ENCODE measurements at regions not wholly inside any gene's neighbourhood (a gene's known extent, or its start where the extent isn't known, plus 50 kb on each side); places are given as distances from the start of the nearest gene placed in this dataset.

GRCh38 chr15:31555022-31555421 lies 228.4 kb downstream of the KLF13 start:
- Histone ChIP-seq H3K4me1 (ENCODE audit: insufficient read depth, low read length) (peaks cover 4% of the 10 kb centered on the region; the same call in 1 of the 2 replicates), H3K9ac (ENCODE audit: low read length) (no peak overlapping the region), H3K4me2 (ENCODE audit: low read length) (no peak overlapping the region), H3F3A (ENCODE audit: low read length, unreplicated experiment) (no peaks in the 10 kb centered on the region), H4K20me1 (ENCODE audit: low read length) (no peaks in the 10 kb centered on the region), H3K27ac (ENCODE audit: low read length) (no peak overlapping the region), H3K9me2 (replicated peaks; ENCODE audit: low read length) (no peaks in the 10 kb centered on the region), H3K4me3 (ENCODE audit: low read length) (no peak overlapping the region), H3K9me3 (ENCODE audit: low read length) (no peaks in the 10 kb centered on the region), H3K79me2 (ENCODE audit: low read length) (no peaks in the 10 kb centered on the region), H3K36me3 (ENCODE audit: low read depth, low read length) (no peaks in the 10 kb centered on the region), H2AFZ (ENCODE audit: low read length) (no peak overlapping the region), H3K27me3 (ENCODE audit: low read length) (0 out of 2 replicates have a peak, but pooled peaks cover 2% of the 10 kb centered on the region)
- BruUV-seq (replicated peaks) = no TSS peak
- ATAC-seq = no peak
- ChIA-PET POLR2A (ENCODE audit: unreplicated experiment) (no interaction called here), CTCF (no interaction called here)
- no peak for DNase-seq
- TF ChIP-seq EZH2 (IDR thresholded peaks at IDR 0.05; ENCODE audit: low read length, unreplicated experiment) (no peak), EZH2phosphoT487 (IDR thresholded peaks at IDR 0.05; ENCODE audit: borderline replicate concordance, low read length) (no peak), CTCF (conservative IDR thresholded peaks at IDR 0.05; ENCODE audit: low read depth, low read length) (no peak)
- intact Hi-C loops (cut with micrococcal nuclease) = no loop called here

- Histone ChIP-seq H4K20me1 (ENCODE audit: low read length) (no peaks in the 10 kb centered on the region), H3K36me3 (ENCODE audit: low read depth, low read length) (no peaks in the 10 kb centered on the region), H3K27me3 (ENCODE audit: low read length) (peaks cover 13% of the 10 kb centered on the region; the same call in 1 of the 2 replicates), H3K79me2 (ENCODE audit: low read length) (no peaks in the 10 kb centered on the region), H3F3A (ENCODE audit: low read length, unreplicated experiment) (no peaks in the 10 kb centered on the region), H3K4me2 (ENCODE audit: low read length) (no peak overlapping the region), H3K27ac (ENCODE audit: low read length) (no peak overlapping the region), H2AFZ (ENCODE audit: low read length) (no peak overlapping the region), H3K9me3 (ENCODE audit: low read length) (no peaks in the 10 kb centered on the region), H3K9me2 (replicated peaks; ENCODE audit: low read length) (no peaks in the 10 kb centered on the region), H3K4me1 (ENCODE audit: insufficient read depth, low read length) (peaks cover 4% of the 10 kb centered on the region; the same call in 1 of the 2 replicates), H3K9ac (ENCODE audit: low read length) (no peak overlapping the region), H3K4me3 (ENCODE audit: low read length) (no peak overlapping the region)
- POLR2A ChIA-PET (ENCODE audit: unreplicated experiment) = no interaction called here
- intact Hi-C loops (cut with micrococcal nuclease) = no loop called here
- TF ChIP-seq CTCF (conservative IDR thresholded peaks at IDR 0.05; ENCODE audit: low read depth, low read length) = no peak
- TF ChIP-seq EZH2phosphoT487 (IDR thresholded peaks at IDR 0.05; ENCODE audit: borderline replicate concordance, low read length) = no peak
- TF ChIP-seq EZH2 (IDR thresholded peaks at IDR 0.05; ENCODE audit: low read length, unreplicated experiment) = no peak
- ATAC-seq = no peak
- no peak for DNase-seq
- BruUV-seq (replicated peaks) = no TSS peak
- CTCF ChIA-PET = no interaction called here
Observed at GRCh38 chr15:31556494-31557150, 230.0 kb downstream of the KLF13 start.

- Histone ChIP-seq H4K20me1 (ENCODE audit: low read length) (no peaks in the 10 kb centered on the region), H2AFZ (ENCODE audit: low read length) (no peak overlapping the region), H3K79me2 (ENCODE audit: low read length) (no peaks in the 10 kb centered on the region), H3K9me3 (ENCODE audit: low read length) (no peaks in the 10 kb centered on the region), H3K4me2 (ENCODE audit: low read length) (no peak overlapping the region), H3K9ac (ENCODE audit: low read length) (no peak overlapping the region), H3K36me3 (ENCODE audit: low read depth, low read length) (no peaks in the 10 kb centered on the region), H3F3A (ENCODE audit: low read length, unreplicated experiment) (no peaks in the 10 kb centered on the region), H3K9me2 (replicated peaks; ENCODE audit: low read length) (no peaks in the 10 kb centered on the region), H3K4me3 (ENCODE audit: low read length) (no peak overlapping the region), H3K27ac (ENCODE audit: low read length) (no peak overlapping the region), H3K27me3 (ENCODE audit: low read length) (peaks cover 13% of the 10 kb centered on the region; the same call in 1 of the 2 replicates), H3K4me1 (ENCODE audit: insufficient read depth, low read length) (peaks cover 4% of the 10 kb centered on the region; the same call in 1 of the 2 replicates)
- TF ChIP-seq EZH2phosphoT487 (IDR thresholded peaks at IDR 0.05; ENCODE audit: borderline replicate concordance, low read length) = no peak
- TF ChIP-seq CTCF (conservative IDR thresholded peaks at IDR 0.05; ENCODE audit: low read depth, low read length) = no peak
- TF ChIP-seq EZH2 (IDR thresholded peaks at IDR 0.05; ENCODE audit: low read length, unreplicated experiment) = no peak
- no TSS peak for BruUV-seq (replicated peaks)
- POLR2A ChIA-PET (ENCODE audit: unreplicated experiment) = no interaction called here
- no peak for ATAC-seq
- CTCF ChIA-PET = no interaction called here
- intact Hi-C loops (cut with micrococcal nuclease) = no loop called here
- DNase-seq = no peak
Observed at GRCh38 chr15:31557899-31558298, 231.3 kb downstream of the KLF13 start.

Measured in PC-3 (cell line).